ENCODE measurements at regions not wholly inside any gene's neighbourhood (a gene's known extent, or its start where the extent isn't known, plus 50 kb on each side); places are given as distances from the start of the nearest gene placed in this dataset.

- TF ChIP-seq CTCF (IDR thresholded peaks at IDR 0.05) (no peak), POLR2A (IDR thresholded peaks at IDR 0.05) (no peak)
Measured at GRCh38 chr20:51930775-51931174, 128.5 kb upstream of the SALL4 start.

Data from testis (tissue), 2 donors.